Lung (tissue), 11 donors: ENCODE measurements at regions not wholly inside any gene's neighbourhood (a gene's known extent, or its start where the extent isn't known, plus 50 kb on each side); places are given as distances from the start of the nearest gene placed in this dataset.

Source experiments
- ATAC-seq: fragments of 200-7000 bp; cut with Tn5 transposase; one replicate; pipeline ENCODE4 v1.9.1; 2020; ENCODE audit warnings: moderate number of reproducible peaks; ENCODE audit not compliant: insufficient read depth, low FRiP score
- DNase-seq, 3 donors: peaks; one replicate each; pipeline ENCODE4 v3.0.0-alpha.2; 2013 to 2017
- H3K27ac ChIP-seq, 2 donors: one replicate each; pipeline ENCODE4 v1.5.1; 2013; ENCODE audit warnings: mild to moderate bottlenecking in 2 of 2, moderate library complexity in 2 of 2, control low read depth in 1 of 2, inconsistent platforms in 1 of 2, low read depth in 1 of 2, low read length in 1 of 2
- H3K27me3 ChIP-seq, 3 donors: one replicate each; pipeline ENCODE4 v1.5.1; 2013; ENCODE audit warnings: low read length in 2 of 3; ENCODE audit not compliant: control insufficient read depth in 3 of 3, insufficient read depth in 3 of 3
- H3K36me3 ChIP-seq, 4 donors: one replicate each; pipeline ENCODE4 v1.5.1; 2013; ENCODE audit warnings: low read length in 4 of 4, mild to moderate bottlenecking in 1 of 4, moderate library complexity in 1 of 4; ENCODE audit not compliant: control insufficient read depth in 4 of 4, insufficient read depth in 4 of 4
- H3K4me1 ChIP-seq, 5 donors: one replicate each; pipeline ENCODE4 v1.5.1; 2013; ENCODE audit warnings: low read length in 5 of 5, mild to moderate bottlenecking in 2 of 5, moderate library complexity in 1 of 5; ENCODE audit not compliant: control insufficient read depth in 5 of 5, insufficient read depth in 5 of 5
- H3K4me3 ChIP-seq: one replicate; pipeline ENCODE4 v1.5.1; 2013; ENCODE audit warnings: mild to moderate bottlenecking, control low read depth, moderate library complexity
- H3K9ac ChIP-seq, 2 donors: one replicate each; pipeline ENCODE4 v1.5.1; 2013; ENCODE audit warnings: low read length in 2 of 2, control low read depth in 1 of 2; ENCODE audit not compliant: insufficient read depth in 1 of 2
- H3K9me3 ChIP-seq, 4 donors: one replicate each; pipeline ENCODE4 v1.5.1; 2013; ENCODE audit warnings: low read length in 3 of 4, mild to moderate bottlenecking in 1 of 4, moderate library complexity in 1 of 4; ENCODE audit not compliant: control insufficient read depth in 4 of 4, insufficient read depth in 3 of 4
- WGBS, 2 donors: extraction: QIAGEN DNeasy Blood & Tissue Kit; methylation state at CpG; one replicate each; pipeline ENCODE4 v1.1.7; 2013; 5-methylcytosine and 5-hydroxymethylcytosine counted together
- TF ChIP-seq, protein P1 (sequence below): IDR thresholded peaks from 2 replicates; pipeline ENCODE4 v1.5.1; 2012; ENCODE audit warnings: mild to moderate bottlenecking; ENCODE audit errors: control extremely low read depth, extremely low read depth
- donor health status: control.
- donor health status: control.
- donor health status: Bipolar disorder and iron deficiency.
- donor health status: healthy.
- donor health status: DM: yes; HTN: yes; CAD: no.

DNA sequence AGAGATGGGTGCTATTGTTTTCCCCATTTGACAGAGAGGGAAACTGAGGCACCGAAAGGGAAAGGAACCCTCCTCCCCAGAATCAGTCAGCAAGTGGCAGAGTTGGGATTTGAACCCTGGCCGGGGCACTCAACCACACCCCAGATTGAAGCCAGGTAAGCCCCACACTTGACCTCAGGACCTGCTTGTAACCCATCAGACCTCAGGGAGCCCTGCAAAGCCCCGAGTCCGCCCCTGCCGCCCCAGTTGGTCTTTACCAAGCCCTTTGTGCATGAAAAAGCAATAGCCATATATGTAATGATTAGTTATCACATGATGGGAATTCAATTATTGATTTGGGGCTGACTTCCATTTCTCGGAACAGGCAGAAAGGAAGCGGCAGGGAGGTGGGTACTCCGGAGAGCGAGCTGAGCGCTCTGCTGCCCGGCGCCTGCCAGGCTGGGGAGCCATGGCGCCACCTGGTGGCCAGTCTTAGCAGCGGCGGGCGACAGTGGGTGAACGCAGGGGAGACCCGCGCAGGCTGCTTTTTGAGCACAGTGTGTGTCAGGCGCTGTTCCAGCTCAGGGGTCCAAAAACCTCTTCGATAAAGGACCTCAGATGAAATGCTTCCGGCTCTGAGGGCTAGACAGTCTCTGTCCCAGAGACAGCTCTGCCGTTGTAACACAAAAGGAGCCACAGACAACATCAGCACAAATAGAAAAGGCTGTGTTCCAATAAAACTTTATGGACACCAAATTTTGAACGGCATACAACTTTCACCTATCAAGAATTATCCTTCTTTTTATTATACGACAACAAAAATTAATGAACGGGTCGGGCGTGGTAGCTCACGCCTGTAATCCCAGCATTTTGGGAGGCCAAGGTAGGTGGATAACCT is 82.9 kb upstream of the CACNA1A start:
- WGBS, 2 donors = 21 to 28% methylated on average over 29 of the region's 29 CpGs
- Histone ChIP-seq H3K27ac (no peak overlapping the region), H3K4me1 (no peaks in the 10 kb centered on the region), H3K9ac (no peak overlapping the region), H3K36me3 (no peaks in the 10 kb centered on the region), H3K27me3 (no peaks in the 10 kb centered on the region), H3K9me3 (no peaks in the 10 kb centered on the region), H3K4me3 (no peak overlapping the region)
- TF ChIP-seq, protein P1, sequence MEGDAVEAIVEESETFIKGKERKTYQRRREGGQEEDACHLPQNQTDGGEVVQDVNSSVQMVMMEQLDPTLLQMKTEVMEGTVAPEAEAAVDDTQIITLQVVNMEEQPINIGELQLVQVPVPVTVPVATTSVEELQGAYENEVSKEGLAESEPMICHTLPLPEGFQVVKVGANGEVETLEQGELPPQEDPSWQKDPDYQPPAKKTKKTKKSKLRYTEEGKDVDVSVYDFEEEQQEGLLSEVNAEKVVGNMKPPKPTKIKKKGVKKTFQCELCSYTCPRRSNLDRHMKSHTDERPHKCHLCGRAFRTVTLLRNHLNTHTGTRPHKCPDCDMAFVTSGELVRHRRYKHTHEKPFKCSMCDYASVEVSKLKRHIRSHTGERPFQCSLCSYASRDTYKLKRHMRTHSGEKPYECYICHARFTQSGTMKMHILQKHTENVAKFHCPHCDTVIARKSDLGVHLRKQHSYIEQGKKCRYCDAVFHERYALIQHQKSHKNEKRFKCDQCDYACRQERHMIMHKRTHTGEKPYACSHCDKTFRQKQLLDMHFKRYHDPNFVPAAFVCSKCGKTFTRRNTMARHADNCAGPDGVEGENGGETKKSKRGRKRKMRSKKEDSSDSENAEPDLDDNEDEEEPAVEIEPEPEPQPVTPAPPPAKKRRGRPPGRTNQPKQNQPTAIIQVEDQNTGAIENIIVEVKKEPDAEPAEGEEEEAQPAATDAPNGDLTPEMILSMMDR = peak; percentile 89
- DNase-seq (peak; percentile 46 to 76 (median 64)), ATAC-seq (peak; percentile 69)

DNA sequence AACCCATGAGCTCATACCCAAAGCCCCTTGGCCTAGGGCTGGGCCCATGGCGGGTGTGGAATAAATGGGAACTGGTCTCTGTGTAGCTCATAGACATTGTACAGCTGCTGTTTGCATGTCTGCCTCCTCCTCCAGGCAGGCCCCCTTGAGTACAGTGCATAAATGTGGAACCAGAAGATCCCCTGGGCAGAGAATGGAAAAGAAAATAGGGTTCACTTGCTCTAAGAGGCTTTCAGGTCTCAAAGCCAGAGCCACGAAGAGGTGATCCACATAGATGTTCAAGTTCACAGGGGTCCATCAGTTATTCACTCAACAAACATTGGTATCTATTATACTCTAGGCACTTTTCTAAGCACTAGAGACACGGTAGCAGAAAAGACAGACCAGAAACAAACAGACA is 79.2 kb upstream of the CACNA1A start:
- Histone ChIP-seq H3K4me1 (no peaks in the 10 kb centered on the region), H3K27me3 (no peaks in the 10 kb centered on the region), H3K36me3 (no peaks in the 10 kb centered on the region), H3K9me3 (no peaks in the 10 kb centered on the region), H3K9ac (no peak overlapping the region), H3K4me3 (no peak overlapping the region), H3K27ac (no peak overlapping the region)
- DNase-seq = no peak
- WGBS, 2 donors = 69 to 77% methylated on average over 3 of the region's 3 CpGs
- no peak for ATAC-seq
- TF ChIP-seq, protein P1 = no peak

DNA sequence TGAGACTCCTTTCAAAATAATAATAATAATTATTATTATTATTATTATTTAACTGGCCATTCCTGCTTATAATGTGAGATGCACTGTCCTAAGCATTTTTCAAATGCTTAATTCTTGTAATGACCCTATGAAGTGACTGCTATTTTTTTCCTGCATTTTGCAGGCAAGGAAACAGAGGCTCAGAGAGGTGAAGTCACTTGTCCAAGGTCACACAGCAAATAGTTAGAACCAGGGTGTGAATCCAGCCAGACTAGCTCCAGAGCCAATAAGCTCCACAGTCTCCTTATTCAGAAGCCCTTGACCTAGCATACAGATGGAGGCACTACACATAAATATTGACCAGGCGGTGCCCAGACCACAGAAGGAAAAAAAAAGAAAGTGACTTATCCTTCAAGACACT is 77.5 kb upstream of the CACNA1A start:
- ATAC-seq (no peak), DNase-seq (no peak)
- Histone ChIP-seq H3K4me3 (no peak overlapping the region), H3K9me3 (peaks cover 0 to 3% (median 0%) of the 10 kb centered on the region in 4 donors), H3K36me3 (no peaks in the 10 kb centered on the region), H3K9ac (no peak overlapping the region), H3K27ac (no peak overlapping the region), H3K27me3 (no peaks in the 10 kb centered on the region), H3K4me1 (no peaks in the 10 kb centered on the region)
- TF ChIP-seq, protein P1 = no peak
- WGBS, 2 donors = 85 to 92% methylated on average over 1 of the region's 1 CpG

DNA sequence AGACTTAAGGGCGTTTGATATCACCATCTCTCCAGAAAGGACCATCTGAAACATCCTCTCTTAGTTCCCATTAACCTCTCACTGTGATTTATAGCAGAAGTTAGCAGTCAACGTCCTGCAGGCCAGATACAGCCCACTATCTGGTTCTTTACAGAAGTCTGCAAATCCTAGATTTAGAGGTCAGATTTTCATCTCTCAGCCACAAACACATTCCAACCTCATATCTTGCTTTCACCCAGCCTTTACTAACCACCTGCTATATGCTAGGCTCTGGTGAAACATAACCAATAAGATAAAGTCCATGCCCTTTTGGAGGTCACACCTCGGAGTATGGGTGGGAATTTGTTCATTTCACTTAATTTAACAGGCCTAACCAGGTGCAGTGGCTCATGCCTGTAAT is 76.8 kb upstream of the CACNA1A start:
- Histone ChIP-seq H3K36me3 (no peaks in the 10 kb centered on the region), H3K27ac (no peak overlapping the region), H3K9ac (no peak overlapping the region), H3K4me3 (no peak overlapping the region), H3K4me1 (no peaks in the 10 kb centered on the region), H3K27me3 (no peaks in the 10 kb centered on the region), H3K9me3 (peaks cover 0 to 3% (median 0%) of the 10 kb centered on the region in 4 donors)
- ATAC-seq = no peak
- DNase-seq = no peak
- 36 to 42% methylated on average over 3 of the region's 3 CpGs for WGBS, 2 donors
- TF ChIP-seq, protein P1 = no peak
